ENCODE measurements at regions not wholly inside any gene's neighbourhood (a gene's known extent, or its start where the extent isn't known, plus 50 kb on each side); places are given as distances from the start of the nearest gene placed in this dataset.

DNA sequence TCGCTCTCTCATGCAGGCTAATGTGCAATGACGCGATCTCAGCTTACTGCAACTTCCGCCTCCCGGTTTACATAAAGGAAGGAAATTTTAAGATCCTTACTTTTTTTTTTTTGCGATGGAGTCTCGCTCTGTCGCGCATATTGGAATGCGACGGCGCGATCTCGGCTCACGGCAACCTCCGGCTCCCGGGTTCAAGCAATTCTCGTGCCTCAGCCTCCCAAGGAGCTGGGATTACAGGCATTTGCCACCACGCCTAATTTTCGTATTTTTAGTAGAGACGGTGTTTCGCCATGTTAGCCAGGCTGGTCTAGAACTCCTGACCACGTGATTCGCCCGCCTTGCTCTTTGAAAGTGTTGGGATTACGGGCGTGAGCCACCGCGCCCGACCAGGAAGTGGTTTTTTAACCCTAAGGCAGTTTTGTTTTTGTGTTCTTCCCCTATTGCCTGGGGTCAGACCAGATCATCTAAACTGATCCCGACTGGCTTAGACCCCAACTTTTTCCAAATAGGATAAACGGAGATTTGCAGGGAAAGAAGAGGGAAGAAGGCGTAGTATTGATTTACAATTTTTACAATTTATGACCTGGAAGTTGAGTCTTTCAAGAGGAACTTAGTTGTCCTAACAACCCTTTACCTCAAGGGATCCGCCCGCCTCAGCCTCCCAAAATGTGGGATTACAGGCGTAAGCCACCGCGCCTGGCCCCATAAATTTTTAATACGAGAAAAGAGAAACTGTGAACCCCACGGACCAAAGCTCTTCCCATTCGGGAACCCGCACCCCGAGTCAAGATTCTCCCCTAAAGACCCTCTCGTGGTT is 142.0 kb downstream of the ZNF737 start:
- Mint-ChIP-seq H3K9me3 (ENCODE audit: unreplicated experiment) (peaks cover 10% of the 10 kb centered on the region), H3K4me3 (ENCODE audit: unreplicated experiment) (no peak overlapping the region), H3K36me3 (ENCODE audit: insufficient read depth, unreplicated experiment) (no peaks in the 10 kb centered on the region), H3K4me1 (ENCODE audit: low read depth, unreplicated experiment) (no peaks in the 10 kb centered on the region), H3K27me3 (ENCODE audit: insufficient read depth, unreplicated experiment) (no peaks in the 10 kb centered on the region), H3K27ac (ENCODE audit: unreplicated experiment) (no peak overlapping the region)
- Histone ChIP-seq H3K36me3 (ENCODE audit: control insufficient read depth, insufficient read depth, low read length) (no peaks in the 10 kb centered on the region), H3K4me3 (ENCODE audit: low read depth, low read length) (no peak overlapping the region), H3K9me3 (no peaks in the 10 kb centered on the region), H3K4me1 (no peaks in the 10 kb centered on the region), H3K27me3 (replicated peaks; ENCODE audit: control insufficient read depth, insufficient read depth, low read length) (no peaks in the 10 kb centered on the region)
- ChIA-PET POLR2A (no interaction called here), CTCF (no interaction called here)
- no TSS peak for BruUV-seq (replicated peaks)
- no peak for DNase-seq
- TF ChIP-seq, protein P1, sequence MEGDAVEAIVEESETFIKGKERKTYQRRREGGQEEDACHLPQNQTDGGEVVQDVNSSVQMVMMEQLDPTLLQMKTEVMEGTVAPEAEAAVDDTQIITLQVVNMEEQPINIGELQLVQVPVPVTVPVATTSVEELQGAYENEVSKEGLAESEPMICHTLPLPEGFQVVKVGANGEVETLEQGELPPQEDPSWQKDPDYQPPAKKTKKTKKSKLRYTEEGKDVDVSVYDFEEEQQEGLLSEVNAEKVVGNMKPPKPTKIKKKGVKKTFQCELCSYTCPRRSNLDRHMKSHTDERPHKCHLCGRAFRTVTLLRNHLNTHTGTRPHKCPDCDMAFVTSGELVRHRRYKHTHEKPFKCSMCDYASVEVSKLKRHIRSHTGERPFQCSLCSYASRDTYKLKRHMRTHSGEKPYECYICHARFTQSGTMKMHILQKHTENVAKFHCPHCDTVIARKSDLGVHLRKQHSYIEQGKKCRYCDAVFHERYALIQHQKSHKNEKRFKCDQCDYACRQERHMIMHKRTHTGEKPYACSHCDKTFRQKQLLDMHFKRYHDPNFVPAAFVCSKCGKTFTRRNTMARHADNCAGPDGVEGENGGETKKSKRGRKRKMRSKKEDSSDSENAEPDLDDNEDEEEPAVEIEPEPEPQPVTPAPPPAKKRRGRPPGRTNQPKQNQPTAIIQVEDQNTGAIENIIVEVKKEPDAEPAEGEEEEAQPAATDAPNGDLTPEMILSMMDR (IDR thresholded peaks at IDR 0.05; ENCODE audit: insufficient read depth in 1 of 2, low read depth in 1 of 2, low read length in 1 of 2, severe bottlenecking in 1 of 2, unreplicated experiment in 1 of 2), result no peak
- intact Hi-C loops (cut with micrococcal nuclease; ENCODE audit: unreplicated experiment), result no loop called here

DNA sequence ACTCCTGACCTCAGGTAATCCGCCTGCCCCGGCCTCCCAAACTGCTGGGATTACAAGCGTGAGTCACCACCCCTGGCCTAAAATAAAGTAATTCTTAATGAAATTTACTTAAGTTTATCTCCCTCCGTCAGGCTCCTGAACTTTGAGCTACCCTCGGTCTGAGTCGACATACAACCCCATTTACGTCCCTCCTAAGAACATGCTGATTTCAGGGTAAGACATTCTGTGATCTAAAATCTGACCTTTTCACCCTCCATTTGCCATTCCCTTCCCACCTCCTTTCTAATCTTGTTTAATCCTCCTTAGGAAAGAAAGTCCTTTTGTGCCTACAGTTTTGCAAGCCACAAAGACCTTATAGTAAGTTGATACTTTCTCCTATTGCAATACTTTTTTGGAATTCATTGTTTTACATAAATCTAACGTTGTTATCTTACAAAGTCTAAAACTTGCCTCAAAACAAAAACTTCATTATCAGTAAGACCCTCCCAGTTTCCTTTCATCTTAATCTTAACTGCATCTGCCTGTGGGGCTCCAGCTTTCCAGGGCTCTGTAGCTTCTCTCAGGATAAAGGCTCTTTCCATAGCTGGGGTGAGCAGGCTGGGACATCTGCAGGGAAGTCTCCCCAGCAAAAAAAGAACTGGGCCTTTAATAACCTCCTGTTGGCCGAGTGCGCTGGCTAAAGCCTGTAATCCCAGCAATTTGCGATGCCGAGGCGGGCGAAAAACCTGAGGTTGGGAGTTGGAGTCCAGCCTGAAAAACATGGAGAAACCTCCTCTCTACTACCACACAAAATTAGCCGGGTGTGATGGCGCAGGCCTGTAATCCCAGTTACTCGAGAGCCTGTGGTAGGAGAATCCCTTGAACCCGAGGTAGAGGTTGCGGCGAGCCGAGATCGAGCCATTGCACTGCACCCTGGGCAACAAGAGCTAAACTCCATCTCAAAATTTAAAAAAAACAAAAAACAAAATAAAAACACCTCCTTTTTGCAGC is 143.1 kb downstream of the ZNF737 start:
- no peaks in the 10 kb centered on the region for H3K36me3 ChIP-seq (ENCODE audit: control insufficient read depth, insufficient read depth, low read length)
- intact Hi-C loops (cut with micrococcal nuclease; ENCODE audit: unreplicated experiment), result no loop called here
- H3K27ac Mint-ChIP-seq (ENCODE audit: unreplicated experiment), result no peak overlapping the region
- no peaks in the 10 kb centered on the region for H3K4me1 ChIP-seq
- TF ChIP-seq, protein P1 (IDR thresholded peaks at IDR 0.05; ENCODE audit: insufficient read depth in 1 of 2, low read depth in 1 of 2, low read length in 1 of 2, severe bottlenecking in 1 of 2, unreplicated experiment in 1 of 2), result no peak
- H3K4me3 Mint-ChIP-seq (ENCODE audit: unreplicated experiment), result no peak overlapping the region
- H3K27me3 ChIP-seq (replicated peaks; ENCODE audit: control insufficient read depth, insufficient read depth, low read length), result no peaks in the 10 kb centered on the region
- POLR2A ChIA-PET, result no interaction called here
- no peak overlapping the region for H3K4me3 ChIP-seq (ENCODE audit: low read depth, low read length)
- CTCF ChIA-PET, result no interaction called here
- no peaks in the 10 kb centered on the region for H3K27me3 Mint-ChIP-seq (ENCODE audit: insufficient read depth, unreplicated experiment)
- no peak for DNase-seq
- H3K9me3 Mint-ChIP-seq (ENCODE audit: unreplicated experiment), result peaks cover 10% of the 10 kb centered on the region
- no TSS peak for BruUV-seq (replicated peaks)
- no peaks in the 10 kb centered on the region for H3K4me1 Mint-ChIP-seq (ENCODE audit: low read depth, unreplicated experiment)
- H3K36me3 Mint-ChIP-seq (ENCODE audit: insufficient read depth, unreplicated experiment), result no peaks in the 10 kb centered on the region
- H3K9me3 ChIP-seq, result no peaks in the 10 kb centered on the region

- BruUV-seq (replicated peaks), result no TSS peak
- Mint-ChIP-seq H3K9me3 (ENCODE audit: unreplicated experiment) (no peaks in the 10 kb centered on the region), H3K36me3 (ENCODE audit: insufficient read depth, unreplicated experiment) (no peaks in the 10 kb centered on the region), H3K4me3 (ENCODE audit: unreplicated experiment) (no peak overlapping the region), H3K27ac (ENCODE audit: unreplicated experiment) (no peak overlapping the region), H3K4me1 (ENCODE audit: low read depth, unreplicated experiment) (no peaks in the 10 kb centered on the region), H3K27me3 (ENCODE audit: insufficient read depth, unreplicated experiment) (no peaks in the 10 kb centered on the region)
- intact Hi-C loops (cut with micrococcal nuclease; ENCODE audit: unreplicated experiment), result no loop called here
- H3K4me3 ChIP-seq (ENCODE audit: low read depth, low read length), result no peak overlapping the region
- no peaks in the 10 kb centered on the region for H3K4me1 ChIP-seq
- no peaks in the 10 kb centered on the region for H3K9me3 ChIP-seq
- no peaks in the 10 kb centered on the region for H3K27me3 ChIP-seq (replicated peaks; ENCODE audit: control insufficient read depth, insufficient read depth, low read length)
- ChIA-PET POLR2A (no interaction called here), CTCF (no interaction called here)
- DNase-seq, result no peak
- TF ChIP-seq, protein P1 (IDR thresholded peaks at IDR 0.05; ENCODE audit: insufficient read depth in 1 of 2, low read depth in 1 of 2, low read length in 1 of 2, severe bottlenecking in 1 of 2, unreplicated experiment in 1 of 2), result no peak
- no peaks in the 10 kb centered on the region for H3K36me3 ChIP-seq (ENCODE audit: control insufficient read depth, insufficient read depth, low read length)
Observed at GRCh38 chr19:20416661-20417060, 148.9 kb downstream of the ZNF737 start.

Measured in Caco-2 (cell line).